Neural cell (in vitro differentiated cells): ENCODE measurements at regions not wholly inside any gene's neighbourhood (a gene's known extent, or its start where the extent isn't known, plus 50 kb on each side); places are given as distances from the start of the nearest gene placed in this dataset.

ENCODE experiments used
- H2AFZ ChIP-seq: fragments of 200-600, 300-800 bp; sonication (generic), shearing (Covaris generic); 2 replicates; pipeline ENCODE4 v1.6.0; 2014; ENCODE audit warnings: low read depth, mild to moderate bottlenecking, antibody characterized with exemption, low read length, moderate library complexity
- H3F3A ChIP-seq: fragments of 200-600 bp; shearing (Covaris generic); 2 replicates; pipeline ENCODE4 v1.6.1; 2016; ENCODE audit warnings: mild to moderate bottlenecking, moderate library complexity, mixed read lengths, antibody characterized with exemption, low read length; ENCODE audit not compliant: insufficient read depth, poor library complexity, severe bottlenecking
- H3K27ac ChIP-seq: fragments of 200-600, 300-800 bp; sonication (generic), shearing (Covaris generic); 2 replicates; pipeline ENCODE4 v1.5.1; 2014; ENCODE audit warnings: mild to moderate bottlenecking, low read length, moderate library complexity
- H3K27me3 ChIP-seq: fragments of 300-800, 200-600 bp; sonication (generic), shearing (Covaris generic); 2 replicates; pipeline ENCODE4 v1.6.0; 2014; ENCODE audit warnings: mild to moderate bottlenecking, low read depth, low read length, moderate library complexity; ENCODE audit not compliant: insufficient read depth
- H3K36me3 ChIP-seq: fragments of 300-800, 200-600 bp; sonication (generic), shearing (Covaris generic); 2 replicates; pipeline ENCODE4 v1.5.1; 2014; ENCODE audit warnings: mild to moderate bottlenecking, antibody characterized with exemption, low read length, moderate library complexity; ENCODE audit not compliant: insufficient read depth
- H3K4me2 ChIP-seq: fragments of 300-800, 200-600 bp; sonication (generic), shearing (Covaris generic); 2 replicates; pipeline ENCODE4 v1.6.0; 2014; ENCODE audit warnings: mild to moderate bottlenecking, low read length
- H3K4me3 ChIP-seq: fragments of 300-800, 200-600 bp; sonication (generic), shearing (Covaris generic); 2 replicates; pipeline ENCODE4 v1.5.1; 2014; ENCODE audit warnings: mild to moderate bottlenecking, low read length, moderate library complexity
- H3K79me2 ChIP-seq: fragments of 200-600 bp; shearing (Covaris generic); replicated peaks from 2 replicates; pipeline ENCODE4 v1.6.0; 2014; ENCODE audit warnings: mild to moderate bottlenecking, low read length, moderate library complexity; ENCODE audit not compliant: insufficient read depth
- H3K9ac ChIP-seq: fragments of 300-800, 200-600 bp; sonication (generic), shearing (Covaris generic); 2 replicates; pipeline ENCODE4 v1.6.1; 2016; ENCODE audit warnings: mild to moderate bottlenecking, low read length, mixed read lengths
- H3K9me2 ChIP-seq: fragments of 200-600 bp; shearing (Covaris generic); 2 replicates; pipeline ENCODE4 v1.6.1; 2016; ENCODE audit warnings: mild to moderate bottlenecking, low read length, mixed read lengths; ENCODE audit not compliant: insufficient read depth
- H3K9me3 ChIP-seq: fragments of 200-600, 300-800 bp; sonication (generic), shearing (Covaris generic); 2 replicates; pipeline ENCODE4 v1.6.1; 2016; ENCODE audit warnings: mild to moderate bottlenecking, mixed run types, low read length, moderate library complexity, mixed read lengths
- H4K20me1 ChIP-seq: fragments of 200-600 bp; shearing (Covaris generic); 2 replicates; pipeline ENCODE4 v1.6.1; 2016; ENCODE audit warnings: mild to moderate bottlenecking, mixed run types; ENCODE audit not compliant: insufficient read depth
- CTCF ChIP-seq: fragments of 450-650 bp; IDR thresholded peaks from 2 replicates; pipeline ENCODE4 v1.5.1; 2014; ENCODE audit warnings: antibody characterized with exemption, mild to moderate bottlenecking, moderate library complexity; ENCODE audit not compliant: poor library complexity, severe bottlenecking
- EP300 ChIP-seq: fragments of 450-650 bp; conservative IDR thresholded peaks from 2 replicates; pipeline ENCODE4 v1.6.1; 2014; ENCODE audit warnings: antibody characterized with exemption, mild to moderate bottlenecking, moderate library complexity; ENCODE audit not compliant: poor library complexity, severe bottlenecking
- EZH2 ChIP-seq: fragments of 200-600, 300-800 bp; shearing (Covaris generic), sonication (generic); IDR thresholded peaks from 2 replicates; pipeline ENCODE4 v1.6.1; 2014; ENCODE audit warnings: antibody characterized with exemption, low read length, borderline replicate concordance, mild to moderate bottlenecking; ENCODE audit not compliant: insufficient read depth, poor library complexity, severe bottlenecking
- MXI1 ChIP-seq: fragments of 450-650 bp; conservative IDR thresholded peaks from 2 replicates; pipeline ENCODE4 v1.6.1; 2014; ENCODE audit warnings: antibody characterized with exemption, mild to moderate bottlenecking; ENCODE audit not compliant: poor library complexity, severe bottlenecking
- POLR2AphosphoS5 ChIP-seq: IDR thresholded peaks from 2 replicates; pipeline ENCODE4 v1.6.1; 2012
- RAD21 ChIP-seq: fragments of 450-650 bp; conservative IDR thresholded peaks from 2 replicates; pipeline ENCODE4 v1.6.1; 2014; ENCODE audit warnings: antibody characterized with exemption, mild to moderate bottlenecking, moderate library complexity
- REST ChIP-seq: IDR thresholded peaks from 2 replicates; pipeline ENCODE4 v1.6.1; 2012; ENCODE audit warnings: borderline replicate concordance
- SMC3 ChIP-seq: fragments of 450-650 bp; conservative IDR thresholded peaks from 2 replicates; pipeline ENCODE4 v1.6.1; 2014; ENCODE audit warnings: antibody characterized with exemption, mild to moderate bottlenecking, moderate library complexity; ENCODE audit not compliant: poor library complexity
- TAF1 ChIP-seq: IDR thresholded peaks from 2 replicates; pipeline ENCODE4 v1.6.1; 2012; ENCODE audit warnings: low read depth

- H3K27me3 ChIP-seq = no peaks in the 10 kb centered on the region
- H2AFZ ChIP-seq = no peak overlapping the region
- no peaks in the 10 kb centered on the region for H3K36me3 ChIP-seq
- no peaks in the 10 kb centered on the region for H3K9me2 ChIP-seq
- no peak overlapping the region for H3K27ac ChIP-seq
- no peaks in the 10 kb centered on the region for H3F3A ChIP-seq
- H4K20me1 ChIP-seq = no peaks in the 10 kb centered on the region
- no peak overlapping the region for H3K9ac ChIP-seq
- H3K4me3 ChIP-seq = no peak overlapping the region
- TF ChIP-seq EZH2 (no peak), EP300 (no peak), SMC3 (no peak), RAD21 (no peak), TAF1 (no peak), REST (no peak), CTCF (no peak), POLR2AphosphoS5 (no peak), MXI1 (no peak)
- H3K79me2 ChIP-seq = no peaks in the 10 kb centered on the region
- no peak overlapping the region for H3K4me2 ChIP-seq
- H3K9me3 ChIP-seq = no peaks in the 10 kb centered on the region
Observed at GRCh38 chr4:181017038-181017437, 1226.2 kb upstream of the TENM3 start.

GRCh38 chr4:181018472-181018871 is 1224.7 kb upstream of the TENM3 start:
- H3K27ac ChIP-seq = no peak overlapping the region
- H3K27me3 ChIP-seq = no peaks in the 10 kb centered on the region
- H4K20me1 ChIP-seq = no peaks in the 10 kb centered on the region
- no peaks in the 10 kb centered on the region for H3K79me2 ChIP-seq
- H3K36me3 ChIP-seq = no peaks in the 10 kb centered on the region
- no peak overlapping the region for H2AFZ ChIP-seq
- no peaks in the 10 kb centered on the region for H3K9me2 ChIP-seq
- no peak overlapping the region for H3K4me3 ChIP-seq
- no peaks in the 10 kb centered on the region for H3F3A ChIP-seq
- no peaks in the 10 kb centered on the region for H3K9me3 ChIP-seq
- H3K4me2 ChIP-seq = no peak overlapping the region
- no peak overlapping the region for H3K9ac ChIP-seq
- TF ChIP-seq MXI1 = no peak
- TF ChIP-seq CTCF = no peak
- no peak for TF ChIP-seq SMC3
- TF ChIP-seq RAD21 = no peak
- TF ChIP-seq EZH2 = no peak
- TF ChIP-seq REST = no peak
- no peak for TF ChIP-seq TAF1
- TF ChIP-seq EP300 = no peak
